ENCODE measurements at regions not wholly inside any gene's neighbourhood (a gene's known extent, or its start where the extent isn't known, plus 50 kb on each side); places are given as distances from the start of the nearest gene placed in this dataset.

DNA sequence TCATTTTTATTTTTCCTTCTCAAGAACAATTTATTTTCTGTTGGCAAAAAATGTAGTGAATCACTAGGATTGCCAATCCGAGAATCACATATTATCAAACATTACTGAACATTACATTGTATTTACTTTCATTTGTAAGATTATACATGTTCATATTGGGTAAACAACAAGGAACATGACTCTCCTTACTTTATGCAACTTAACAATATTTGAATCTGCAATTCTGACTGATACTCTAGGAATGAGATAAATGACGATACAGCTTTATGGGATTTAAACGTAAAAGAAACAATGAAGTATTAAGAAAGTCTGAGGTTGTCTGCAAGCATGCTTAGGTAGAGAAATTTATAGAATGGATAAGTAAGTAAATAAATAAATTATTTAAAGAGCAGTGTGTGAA, 2302.9 kb downstream of the MAT2B start:
- no peaks in the 10 kb centered on the region for H3K36me3 Mint-ChIP-seq (ENCODE audit: low read depth)
- Histone ChIP-seq H3K4me1 (ENCODE audit: control insufficient read depth, insufficient read depth, low read length) (no peaks in the 10 kb centered on the region), H3K4me3 (ENCODE audit: low read length) (no peak overlapping the region), H3K9me3 (ENCODE audit: control insufficient read depth, low read length) (no peaks in the 10 kb centered on the region), H3K36me3 (ENCODE audit: control insufficient read depth, insufficient read depth, low read length) (no peaks in the 10 kb centered on the region), H3K9ac (ENCODE audit: extremely low read depth, low read length, poor library complexity, severe bottlenecking) (no peak overlapping the region), H3K27ac (ENCODE audit: low read depth, low read length) (no peak overlapping the region), H3K27me3 (ENCODE audit: control insufficient read depth, insufficient read depth, low read length, poor library complexity, severe bottlenecking) (no peaks in the 10 kb centered on the region)
- no peaks in the 10 kb centered on the region for H3K27me3 Mint-ChIP-seq (ENCODE audit: insufficient read depth)
- H3K4me1 Mint-ChIP-seq = peaks cover 3% of the 10 kb centered on the region
- TF ChIP-seq, protein P1, sequence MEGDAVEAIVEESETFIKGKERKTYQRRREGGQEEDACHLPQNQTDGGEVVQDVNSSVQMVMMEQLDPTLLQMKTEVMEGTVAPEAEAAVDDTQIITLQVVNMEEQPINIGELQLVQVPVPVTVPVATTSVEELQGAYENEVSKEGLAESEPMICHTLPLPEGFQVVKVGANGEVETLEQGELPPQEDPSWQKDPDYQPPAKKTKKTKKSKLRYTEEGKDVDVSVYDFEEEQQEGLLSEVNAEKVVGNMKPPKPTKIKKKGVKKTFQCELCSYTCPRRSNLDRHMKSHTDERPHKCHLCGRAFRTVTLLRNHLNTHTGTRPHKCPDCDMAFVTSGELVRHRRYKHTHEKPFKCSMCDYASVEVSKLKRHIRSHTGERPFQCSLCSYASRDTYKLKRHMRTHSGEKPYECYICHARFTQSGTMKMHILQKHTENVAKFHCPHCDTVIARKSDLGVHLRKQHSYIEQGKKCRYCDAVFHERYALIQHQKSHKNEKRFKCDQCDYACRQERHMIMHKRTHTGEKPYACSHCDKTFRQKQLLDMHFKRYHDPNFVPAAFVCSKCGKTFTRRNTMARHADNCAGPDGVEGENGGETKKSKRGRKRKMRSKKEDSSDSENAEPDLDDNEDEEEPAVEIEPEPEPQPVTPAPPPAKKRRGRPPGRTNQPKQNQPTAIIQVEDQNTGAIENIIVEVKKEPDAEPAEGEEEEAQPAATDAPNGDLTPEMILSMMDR (conservative IDR thresholded peaks at IDR 0.05) = no peak
- no peak overlapping the region for H3K27ac Mint-ChIP-seq
- H3K9me3 Mint-ChIP-seq = no peaks in the 10 kb centered on the region
- no peak overlapping the region for H3K4me3 Mint-ChIP-seq
- DNase-seq = no peak
- 93 to 100% methylated on average over 2 to 3 of the region's 3 CpGs for WGBS, 2 experiments (ENCODE audit: insufficient coverage in 1 of 2, insufficient read length in 1 of 2)

DNA sequence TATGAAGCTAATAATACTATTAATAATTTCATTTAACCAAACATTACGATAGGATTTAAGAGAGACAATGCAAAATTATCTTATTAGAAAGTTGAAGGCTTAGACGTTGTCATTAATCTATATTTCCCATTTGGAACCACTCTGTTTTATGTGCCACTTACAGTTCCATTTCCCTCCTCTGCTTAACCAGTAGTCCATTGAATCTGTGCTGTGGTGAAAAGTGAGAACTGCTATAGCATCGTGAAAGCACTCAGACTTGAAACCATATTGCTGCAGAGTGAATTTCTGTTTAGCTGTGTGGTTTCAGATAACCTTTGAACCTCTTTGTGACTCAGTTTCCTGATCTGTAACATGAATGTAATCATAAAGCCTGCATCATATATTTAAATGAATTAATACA, 2304.5 kb downstream of the MAT2B start:
- no peaks in the 10 kb centered on the region for H3K36me3 Mint-ChIP-seq (ENCODE audit: low read depth)
- Histone ChIP-seq H3K27ac (ENCODE audit: low read depth, low read length) (no peak overlapping the region), H3K4me1 (ENCODE audit: control insufficient read depth, insufficient read depth, low read length) (no peaks in the 10 kb centered on the region), H3K27me3 (ENCODE audit: control insufficient read depth, insufficient read depth, low read length, poor library complexity, severe bottlenecking) (no peaks in the 10 kb centered on the region), H3K36me3 (ENCODE audit: control insufficient read depth, insufficient read depth, low read length) (no peaks in the 10 kb centered on the region), H3K9ac (ENCODE audit: extremely low read depth, low read length, poor library complexity, severe bottlenecking) (no peak overlapping the region), H3K4me3 (ENCODE audit: low read length) (no peak overlapping the region), H3K9me3 (ENCODE audit: control insufficient read depth, low read length) (no peaks in the 10 kb centered on the region)
- H3K4me1 Mint-ChIP-seq = peaks cover 3% of the 10 kb centered on the region
- H3K27ac Mint-ChIP-seq = no peak overlapping the region
- no peaks in the 10 kb centered on the region for H3K9me3 Mint-ChIP-seq
- H3K4me3 Mint-ChIP-seq = no peak overlapping the region
- 88 to 89% methylated on average over 1 to 3 of the region's 3 CpGs for WGBS, 2 experiments (ENCODE audit: insufficient coverage in 1 of 2, insufficient read length in 1 of 2)
- DNase-seq = no peak
- TF ChIP-seq, protein P1 (conservative IDR thresholded peaks at IDR 0.05) = no peak
- H3K27me3 Mint-ChIP-seq (ENCODE audit: insufficient read depth) = no peaks in the 10 kb centered on the region

- no peak overlapping the region for H3K27ac Mint-ChIP-seq
- H3K9ac ChIP-seq (ENCODE audit: extremely low read depth, low read length, poor library complexity, severe bottlenecking) = no peak overlapping the region
- no peaks in the 10 kb centered on the region for H3K36me3 ChIP-seq (ENCODE audit: control insufficient read depth, insufficient read depth, low read length)
- no peaks in the 10 kb centered on the region for H3K9me3 Mint-ChIP-seq
- H3K4me1 Mint-ChIP-seq = no peaks in the 10 kb centered on the region
- WGBS, 2 experiments (ENCODE audit: insufficient coverage in 1 of 2, insufficient read length in 1 of 2) = 93 to 97% methylated on average over 4 to 6 of the region's 6 CpGs
- no peaks in the 10 kb centered on the region for H3K27me3 ChIP-seq (ENCODE audit: control insufficient read depth, insufficient read depth, low read length, poor library complexity, severe bottlenecking)
- H3K4me3 Mint-ChIP-seq = no peak overlapping the region
- DNase-seq = no peak
- no peaks in the 10 kb centered on the region for H3K9me3 ChIP-seq (ENCODE audit: control insufficient read depth, low read length)
- no peaks in the 10 kb centered on the region for H3K27me3 Mint-ChIP-seq (ENCODE audit: insufficient read depth)
- H3K36me3 Mint-ChIP-seq (ENCODE audit: low read depth) = no peaks in the 10 kb centered on the region
- no peak overlapping the region for H3K27ac ChIP-seq (ENCODE audit: low read depth, low read length)
- H3K4me3 ChIP-seq (ENCODE audit: low read length) = no peak overlapping the region
- TF ChIP-seq, protein P1 (conservative IDR thresholded peaks at IDR 0.05) = no peak
- no peaks in the 10 kb centered on the region for H3K4me1 ChIP-seq (ENCODE audit: control insufficient read depth, insufficient read depth, low read length)
These were observed 2324.1 kb downstream of the MAT2B start for GRCh38 chr5:165829504-165829903.

All from endodermal cell (in vitro differentiated cells).